ENCODE measurements at regions not wholly inside any gene's neighbourhood (a gene's known extent, or its start where the extent isn't known, plus 50 kb on each side); places are given as distances from the start of the nearest gene placed in this dataset.

DNA sequence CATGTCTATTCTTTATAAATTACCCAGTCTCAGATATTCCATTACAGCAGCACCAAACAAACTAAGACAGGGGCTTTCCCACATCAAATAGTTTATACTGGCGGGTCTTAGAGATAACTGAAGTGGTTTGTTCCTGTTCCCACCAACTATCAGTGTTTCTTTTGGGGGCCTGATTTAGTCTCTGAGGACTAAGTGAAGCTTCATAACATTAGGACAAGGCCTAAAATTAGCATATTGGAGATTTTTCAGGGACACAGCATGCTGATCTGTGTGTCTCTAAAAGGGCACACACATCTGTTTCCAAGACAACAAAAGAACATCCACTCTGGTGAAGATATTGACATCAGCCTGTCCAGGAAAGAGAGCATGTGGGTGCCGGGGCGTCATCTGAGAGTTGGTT is 72.6 kb upstream of the SEMA6D start:
- DNase-seq (ENCODE audit: low read depth in 6 of 9, low spot score in 9 of 9) = peak in 1 of 9 donors; percentile 17
- peak overlapping the region in 1 of 2 donors; percentile 37 for H3K27ac ChIP-seq (ENCODE audit: low read depth in 1 of 2, low read length in 1 of 2)
- no peaks in the 10 kb centered on the region for H3K9me3 ChIP-seq (ENCODE audit: control insufficient read depth in 2 of 2, insufficient read depth in 1 of 2, low read length in 1 of 2)
- H3K27me3 ChIP-seq (ENCODE audit: control insufficient read depth in 2 of 2, insufficient read depth in 1 of 2, low read length in 1 of 2) = no peaks in the 10 kb centered on the region
- H3K36me3 ChIP-seq (ENCODE audit: control insufficient read depth in 2 of 2, insufficient read depth in 2 of 2, low read length in 1 of 2) = no peaks in the 10 kb centered on the region
- 45% methylated on average over 3 of the region's 3 CpGs for whole genome bisulfite sequencing
- peaks cover 4 to 5% of the 10 kb centered on the region in 2 donors for H3K4me1 ChIP-seq (ENCODE audit: control insufficient read depth in 2 of 2, insufficient read depth in 2 of 2, low read length in 2 of 2)
- H3K4me3 ChIP-seq (ENCODE audit: low read length in 2 of 2) = no peak overlapping the region

DNA sequence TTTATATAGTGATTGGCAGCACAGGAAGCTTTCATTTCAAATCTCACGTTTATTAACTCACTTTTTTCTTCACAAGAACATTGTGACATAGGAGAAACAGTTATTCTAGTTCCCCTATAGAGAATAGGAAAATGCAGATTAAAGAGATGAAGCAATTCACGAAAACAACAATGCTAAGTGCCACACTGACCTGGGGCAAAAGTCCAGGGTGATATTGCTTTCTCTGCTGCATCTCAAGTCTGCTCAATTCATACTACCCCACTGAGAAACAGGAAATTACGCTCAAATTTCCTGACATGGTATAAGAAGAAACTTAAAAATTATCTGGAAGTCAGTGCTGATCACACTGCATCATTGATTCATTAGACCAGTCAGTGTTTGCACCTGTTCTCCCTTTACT is 66.7 kb upstream of the SEMA6D start:
- Histone ChIP-seq H3K27ac (ENCODE audit: low read depth in 1 of 2, low read length in 1 of 2) (no peak overlapping the region), H3K4me3 (ENCODE audit: low read length in 2 of 2) (no peak overlapping the region), H3K36me3 (ENCODE audit: control insufficient read depth in 2 of 2, insufficient read depth in 2 of 2, low read length in 1 of 2) (no peaks in the 10 kb centered on the region), H3K27me3 (ENCODE audit: control insufficient read depth in 2 of 2, insufficient read depth in 1 of 2, low read length in 1 of 2) (no peaks in the 10 kb centered on the region), H3K4me1 (ENCODE audit: control insufficient read depth in 2 of 2, insufficient read depth in 2 of 2, low read length in 2 of 2) (no peaks in the 10 kb centered on the region), H3K9me3 (ENCODE audit: control insufficient read depth in 2 of 2, insufficient read depth in 1 of 2, low read length in 1 of 2) (no peaks in the 10 kb centered on the region)
- 88% methylated on average over 3 of the region's 3 CpGs for WGBS
- no peak for DNase-seq (ENCODE audit: low read depth in 6 of 9, low spot score in 9 of 9)

DNA sequence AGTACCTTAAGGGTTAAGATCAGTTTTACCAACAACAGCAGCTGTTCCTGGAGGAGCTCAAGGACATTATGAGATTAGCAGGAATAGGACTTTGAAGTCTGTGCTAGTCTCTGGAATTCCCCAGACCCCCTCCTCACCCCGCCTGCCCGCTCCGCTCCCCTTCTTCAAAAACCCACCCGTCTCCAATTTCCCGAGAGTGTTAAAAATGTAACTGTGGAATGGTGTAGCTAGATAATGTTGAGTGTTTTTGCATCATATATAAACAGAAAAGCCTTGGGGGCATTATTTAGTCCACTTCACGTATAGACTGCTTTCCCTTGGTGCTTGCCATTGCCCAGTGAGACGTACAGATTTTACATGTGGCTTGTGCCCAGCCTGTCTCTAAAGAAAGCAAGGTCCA is 65.0 kb upstream of the SEMA6D start:
- H3K4me1 ChIP-seq (ENCODE audit: control insufficient read depth in 2 of 2, insufficient read depth in 2 of 2, low read length in 2 of 2) = no peaks in the 10 kb centered on the region
- no peaks in the 10 kb centered on the region for H3K36me3 ChIP-seq (ENCODE audit: control insufficient read depth in 2 of 2, insufficient read depth in 2 of 2, low read length in 1 of 2)
- H3K27me3 ChIP-seq (ENCODE audit: control insufficient read depth in 2 of 2, insufficient read depth in 1 of 2, low read length in 1 of 2) = no peaks in the 10 kb centered on the region
- no peak overlapping the region for H3K4me3 ChIP-seq (ENCODE audit: low read length in 2 of 2)
- no peaks in the 10 kb centered on the region for H3K9me3 ChIP-seq (ENCODE audit: control insufficient read depth in 2 of 2, insufficient read depth in 1 of 2, low read length in 1 of 2)
- WGBS = 92% methylated on average over 7 of the region's 7 CpGs
- no peak for DNase-seq (ENCODE audit: low read depth in 6 of 9, low spot score in 9 of 9)
- H3K27ac ChIP-seq (ENCODE audit: low read depth in 1 of 2, low read length in 1 of 2) = no peak overlapping the region

DNA sequence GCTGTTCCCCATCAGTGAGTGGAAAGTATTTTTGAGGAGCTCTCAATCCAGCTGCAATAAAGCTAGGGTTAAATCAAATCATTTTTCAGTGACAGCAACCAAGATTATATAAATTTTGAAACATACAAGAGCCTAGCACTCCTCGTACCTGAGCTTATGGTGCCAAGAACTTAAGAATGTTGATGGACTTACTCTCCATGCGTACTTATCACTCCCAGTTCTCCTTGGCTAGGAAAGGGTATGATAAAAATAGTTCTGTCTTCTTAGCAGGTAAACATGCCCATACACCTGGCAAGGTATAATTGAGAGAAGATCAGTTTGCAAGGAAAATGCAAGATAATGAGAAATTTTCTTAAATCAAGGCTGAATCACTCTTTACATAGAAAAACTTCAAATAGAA is 64.5 kb upstream of the SEMA6D start:
- Histone ChIP-seq H3K4me3 (ENCODE audit: low read length in 2 of 2) (no peak overlapping the region), H3K27me3 (ENCODE audit: control insufficient read depth in 2 of 2, insufficient read depth in 1 of 2, low read length in 1 of 2) (no peaks in the 10 kb centered on the region), H3K27ac (ENCODE audit: low read depth in 1 of 2, low read length in 1 of 2) (no peak overlapping the region), H3K4me1 (ENCODE audit: control insufficient read depth in 2 of 2, insufficient read depth in 2 of 2, low read length in 2 of 2) (no peaks in the 10 kb centered on the region), H3K9me3 (ENCODE audit: control insufficient read depth in 2 of 2, insufficient read depth in 1 of 2, low read length in 1 of 2) (no peaks in the 10 kb centered on the region), H3K36me3 (ENCODE audit: control insufficient read depth in 2 of 2, insufficient read depth in 2 of 2, low read length in 1 of 2) (no peaks in the 10 kb centered on the region)
- WGBS = 68% methylated on average over 2 of the region's 2 CpGs
- no peak for DNase-seq (ENCODE audit: low read depth in 6 of 9, low spot score in 9 of 9)

DNA sequence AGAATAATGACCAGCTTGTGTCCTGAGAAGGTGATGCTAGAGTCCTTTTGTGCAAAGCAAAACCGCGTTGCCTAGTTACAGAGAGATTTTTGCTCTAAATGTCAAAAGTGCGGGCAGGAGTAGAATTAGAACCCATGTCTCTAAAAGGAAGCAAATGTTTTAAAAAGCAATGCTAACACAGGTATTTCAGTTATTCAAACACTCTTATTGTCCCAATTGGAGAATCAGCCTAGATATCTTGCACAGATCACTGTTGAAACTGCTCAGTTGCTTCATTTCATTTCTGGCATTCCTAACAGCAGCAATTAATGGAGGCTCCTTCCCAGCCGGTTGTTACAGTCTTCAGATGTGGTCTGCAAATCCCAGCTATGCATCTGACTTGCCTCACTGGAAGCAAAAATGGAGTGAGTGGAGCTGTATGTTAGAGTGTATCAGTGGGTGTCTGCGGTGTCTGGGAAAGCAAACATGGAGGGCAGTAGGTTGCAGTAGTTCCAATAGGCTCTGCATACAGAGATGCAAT is 55.6 kb upstream of the SEMA6D start:
- no peaks in the 10 kb centered on the region for H3K27me3 ChIP-seq (ENCODE audit: control insufficient read depth in 2 of 2, insufficient read depth in 1 of 2, low read length in 1 of 2)
- no peaks in the 10 kb centered on the region for H3K4me1 ChIP-seq (ENCODE audit: control insufficient read depth in 2 of 2, insufficient read depth in 2 of 2, low read length in 2 of 2)
- no peak for DNase-seq (ENCODE audit: low read depth in 6 of 9, low spot score in 9 of 9)
- no peaks in the 10 kb centered on the region for H3K9me3 ChIP-seq (ENCODE audit: control insufficient read depth in 2 of 2, insufficient read depth in 1 of 2, low read length in 1 of 2)
- no peak overlapping the region for H3K4me3 ChIP-seq (ENCODE audit: low read length in 2 of 2)
- no peak overlapping the region for H3K27ac ChIP-seq (ENCODE audit: low read depth in 1 of 2, low read length in 1 of 2)
- no peaks in the 10 kb centered on the region for H3K36me3 ChIP-seq (ENCODE audit: control insufficient read depth in 2 of 2, insufficient read depth in 2 of 2, low read length in 1 of 2)
- WGBS = 98% methylated on average over 5 of the region's 5 CpGs

DNA sequence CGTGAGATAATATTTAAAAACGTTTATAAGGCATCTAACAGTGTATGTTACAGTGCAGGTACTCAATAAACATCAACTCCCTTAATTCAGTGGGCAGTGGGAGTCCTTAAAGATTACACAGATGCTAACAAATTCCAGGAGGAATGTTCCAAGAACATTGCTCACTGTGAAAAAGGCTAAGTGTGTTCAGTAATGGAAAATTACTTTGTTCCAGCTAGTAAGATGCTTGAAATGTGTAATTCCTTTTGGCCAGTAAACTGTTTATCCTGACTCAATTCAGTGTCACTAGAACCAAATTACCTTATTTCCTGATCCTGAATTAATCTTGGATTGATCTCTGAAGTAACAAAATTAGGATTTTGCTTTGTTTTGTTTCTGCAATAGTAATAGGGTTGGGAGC is 54.2 kb upstream of the SEMA6D start:
- no peaks in the 10 kb centered on the region for H3K4me1 ChIP-seq (ENCODE audit: control insufficient read depth in 2 of 2, insufficient read depth in 2 of 2, low read length in 2 of 2)
- WGBS = 62% methylated on average over 2 of the region's 2 CpGs
- DNase-seq (ENCODE audit: low read depth in 6 of 9, low spot score in 9 of 9) = no peak
- no peaks in the 10 kb centered on the region for H3K27me3 ChIP-seq (ENCODE audit: control insufficient read depth in 2 of 2, insufficient read depth in 1 of 2, low read length in 1 of 2)
- no peak overlapping the region for H3K4me3 ChIP-seq (ENCODE audit: low read length in 2 of 2)
- H3K36me3 ChIP-seq (ENCODE audit: control insufficient read depth in 2 of 2, insufficient read depth in 2 of 2, low read length in 1 of 2) = no peaks in the 10 kb centered on the region
- no peaks in the 10 kb centered on the region for H3K9me3 ChIP-seq (ENCODE audit: control insufficient read depth in 2 of 2, insufficient read depth in 1 of 2, low read length in 1 of 2)
- no peak overlapping the region for H3K27ac ChIP-seq (ENCODE audit: low read depth in 1 of 2, low read length in 1 of 2)

Data from thymus (tissue), 11 donors.